ENCODE measurements at regions not wholly inside any gene's neighbourhood (a gene's known extent, or its start where the extent isn't known, plus 50 kb on each side); places are given as distances from the start of the nearest gene placed in this dataset.

GRCh38 chr1:106787520-106787919, 269.0 kb upstream of the PRMT6 start:
- TF ChIP-seq CTCF (IDR thresholded peaks at IDR 0.05; ENCODE audit: extremely low read depth in 1 of 2, insufficient read depth in 1 of 2, low read depth in 1 of 2, low read length in 2 of 2) (no peak), EZH2 (IDR thresholded peaks at IDR 0.05; ENCODE audit: borderline replicate concordance, low read depth, low read length, severe bottlenecking) (no peak), POLR2A (IDR thresholded peaks at IDR 0.05; ENCODE audit: low read depth, low read length) (no peak), POLR2AphosphoS5 (IDR thresholded peaks at IDR 0.05; ENCODE audit: insufficient read depth, low read depth, low read length) (no peak)

Data from endothelial cell of umbilical vein (primary cell).